Testis (tissue), 2 donors: ENCODE measurements at regions not wholly inside any gene's neighbourhood (a gene's known extent, or its start where the extent isn't known, plus 50 kb on each side); places are given as distances from the start of the nearest gene placed in this dataset.

Experiments
- CTCF ChIP-seq, 3 experiments: fragments of 450-650 bp in 2 of 3; fragments of 200-600 bp in 1 of 3; sonication (generic) in 1 of 3; IDR thresholded peaks; one replicate each; pipeline ENCODE4 v1.5.1; 2016 to 2019; ENCODE audit warnings: antibody characterized with exemption in 3 of 3, mild to moderate bottlenecking in 2 of 3, moderate library complexity in 1 of 3
- POLR2A ChIP-seq: fragments of 450-650 bp; IDR thresholded peaks from one replicate; pipeline ENCODE4 v1.6.1; 2017; ENCODE audit warnings: antibody characterized with exemption, mild to moderate bottlenecking, moderate library complexity

DNA sequence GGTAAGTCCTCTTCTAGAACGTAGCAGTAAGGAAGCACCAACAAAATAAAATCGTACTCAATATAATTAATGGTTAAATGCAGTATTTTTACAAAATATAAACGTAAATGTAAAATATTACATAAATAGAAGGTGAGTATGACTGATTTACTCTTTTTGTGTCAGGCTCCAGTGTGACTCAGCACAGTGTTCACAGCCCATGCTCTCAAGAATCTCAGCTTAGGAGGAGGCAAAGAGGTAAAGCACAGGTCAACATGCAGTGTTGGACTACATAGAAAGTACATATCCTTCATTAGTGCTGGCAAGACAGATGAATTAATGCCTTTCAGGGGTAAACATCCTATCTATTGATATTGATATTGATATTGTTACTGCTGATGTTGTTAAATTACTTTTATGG is 2050.6 kb upstream of the RAG2 start:
- no peak for TF ChIP-seq CTCF (IDR thresholded peaks at IDR 0.05)
- no peak for TF ChIP-seq POLR2A
